ENCODE measurements at regions not wholly inside any gene's neighbourhood (a gene's known extent, or its start where the extent isn't known, plus 50 kb on each side); places are given as distances from the start of the nearest gene placed in this dataset.

DNA sequence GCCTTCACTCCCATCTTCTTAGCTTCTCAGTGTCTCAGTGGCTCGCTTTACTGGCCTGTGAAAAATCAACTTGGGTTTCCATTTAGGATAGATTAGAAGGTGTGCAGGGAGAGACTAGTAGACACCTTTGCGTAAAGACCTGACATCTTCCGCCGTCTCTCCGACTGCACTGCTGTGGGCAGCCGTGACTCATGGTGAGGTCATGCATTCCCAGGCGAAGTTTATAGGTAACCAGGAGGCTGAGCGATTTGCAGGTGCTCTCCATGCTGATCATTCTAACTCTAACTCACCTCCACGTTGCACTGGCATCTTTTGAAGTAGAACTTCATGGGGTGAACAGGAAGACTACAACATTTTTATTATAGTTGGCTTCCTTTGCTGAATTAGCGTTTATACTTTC lies 68.0 kb upstream of the ZNF438 start (continued):
- no peak for TF ChIP-seq EZH2phosphoT487 (IDR thresholded peaks at IDR 0.05; ENCODE audit: borderline replicate concordance)
- peak; percentile 84; the same call in 1 of the 2 replicates for TF ChIP-seq CBX3 (IDR thresholded peaks at IDR 0.05; ENCODE audit: low read depth)
- no peak for TF ChIP-seq ELF1 (IDR thresholded peaks at IDR 0.05; ENCODE audit: borderline replicate concordance, low read depth)
- TF ChIP-seq EGR1 (IDR thresholded peaks at IDR 0.05; ENCODE audit: low read depth) = no peak
- peak; percentile 95 for TF ChIP-seq JUND (IDR thresholded peaks at IDR 0.05)
- TF ChIP-seq EZH2 (IDR thresholded peaks at IDR 0.05) = no peak
- peak; percentile 45; the same call in 1 of the 2 replicates for TF ChIP-seq SIN3A (IDR thresholded peaks at IDR 0.05; ENCODE audit: low read depth)
- no peak for TF ChIP-seq ZFX (IDR thresholded peaks at IDR 0.05)
- no peak for TF ChIP-seq CTCF (IDR thresholded peaks at IDR 0.05 in 2 of 3, conservative IDR thresholded peaks at IDR 0.05 in 1 of 3; ENCODE audit: borderline replicate concordance in 1 of 3, insufficient read depth in 1 of 3, low read depth in 2 of 3, low read length in 2 of 3)
- TF ChIP-seq YY1 (IDR thresholded peaks at IDR 0.05; ENCODE audit: extremely low read depth, insufficient replicate concordance, low read depth, low read length) = peak; percentile 14
- 0 out of 2 replicates have a peak, but pooled peaks have one; percentile 37 for TF ChIP-seq CEBPB (IDR thresholded peaks at IDR 0.05; ENCODE audit: low read depth)
- 0 out of 2 replicates have a peak, but pooled peaks have one; percentile 15 for TF ChIP-seq SRF (IDR thresholded peaks at IDR 0.05; ENCODE audit: low read depth)

- Histone ChIP-seq H2AFZ (ENCODE audit: low read depth, low read length, poor library complexity, severe bottlenecking) (peak overlapping the region; percentile 87), H3K9me3 (ENCODE audit: control insufficient read depth in 1 of 2, insufficient read depth in 1 of 2, low read depth in 1 of 2, low read length in 2 of 2) (no peaks in the 10 kb centered on the region), H3K9me2 (ENCODE audit: insufficient read depth) (no peaks in the 10 kb centered on the region), H3K9ac (ENCODE audit: low read length) (no peak overlapping the region), H3K36me3 (ENCODE audit: control insufficient read depth in 1 of 2, insufficient read depth in 2 of 2, low read length in 2 of 2) (no peaks in the 10 kb centered on the region), H3K4me2 (ENCODE audit: low read length) (peak overlapping the region; percentile 82), H3K27ac (ENCODE audit: low read depth, low read length) (no peak overlapping the region), H3K4me1 (ENCODE audit: control insufficient read depth in 1 of 2, insufficient read depth in 2 of 2, low read length in 2 of 2) (peaks cover 23 to 32% of the 10 kb centered on the region in 2 experiments), H4K20me1 (ENCODE audit: insufficient read depth) (no peaks in the 10 kb centered on the region), H3K79me2 (ENCODE audit: insufficient read depth, low read length) (no peaks in the 10 kb centered on the region), H3K4me3 (replicated peaks in 1 of 2; ENCODE audit: low read depth in 1 of 2, low read length in 2 of 2) (peak overlapping the region in 1 of 2 experiments; percentile 48; a peak in 1 of 4 replicates), H3K27me3 (ENCODE audit: insufficient read depth, low read length) (no peaks in the 10 kb centered on the region)
- BruUV-seq (replicated peaks) = no TSS peak
- no peak for TF ChIP-seq RAD21 (IDR thresholded peaks at IDR 0.05; ENCODE audit: low read depth)
- TF ChIP-seq ELF1 (IDR thresholded peaks at IDR 0.05; ENCODE audit: borderline replicate concordance, low read depth) = no peak
- TF ChIP-seq, protein P1, sequence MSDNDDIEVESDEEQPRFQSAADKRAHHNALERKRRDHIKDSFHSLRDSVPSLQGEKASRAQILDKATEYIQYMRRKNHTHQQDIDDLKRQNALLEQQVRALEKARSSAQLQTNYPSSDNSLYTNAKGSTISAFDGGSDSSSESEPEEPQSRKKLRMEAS (IDR thresholded peaks at IDR 0.05) = no peak
- no peak for TF ChIP-seq YY1 (IDR thresholded peaks at IDR 0.05; ENCODE audit: extremely low read depth, insufficient replicate concordance, low read depth, low read length)
- no peak for TF ChIP-seq EZH2phosphoT487 (IDR thresholded peaks at IDR 0.05; ENCODE audit: borderline replicate concordance)
- TF ChIP-seq FOSL1 (IDR thresholded peaks at IDR 0.05; ENCODE audit: low read depth) = no peak
- TF ChIP-seq TCF7L2 (IDR thresholded peaks at IDR 0.05; ENCODE audit: borderline replicate concordance, extremely low read depth, insufficient read depth, insufficient read length) = no peak
- DNase-seq (ENCODE audit: low read depth, low spot score) (no peak), ATAC-seq (no peak)
- ChIA-PET RAD21 (ENCODE audit: low non-redundant PET in 1 of 2, low total read pairs in 2 of 2, uncharacterized antibody in 2 of 2, unreplicated experiment in 2 of 2) (interaction anchor here in 1 of 2 experiments (2.1 kb wide), 1 partner anchor 16 kb away, joined by 5 read pairs; no protein-coding TSS in a partner anchor), CTCF (no interaction called here), POLR2A (no interaction called here)
- intact Hi-C loops (cut with micrococcal nuclease) = no loop called here
Measured at GRCh38 chr10:31100115-31100601, 68.5 kb upstream of the ZNF438 start.
